H1 (cell line): ENCODE measurements at regions not wholly inside any gene's neighbourhood (a gene's known extent, or its start where the extent isn't known, plus 50 kb on each side); places are given as distances from the start of the nearest gene placed in this dataset.

Experiments used
- CHD7 ChIP-seq: fragments of 300-600 bp; sonication (generic); IDR thresholded peaks from 2 replicates; pipeline ENCODE4 v1.7.1; 2012; ENCODE audit warnings: low read length, moderate library complexity, mild to moderate bottlenecking, inconsistent platforms; ENCODE audit not compliant: insufficient replicate concordance
- HDAC2 ChIP-seq, 2 experiments: fragments of 300-600 bp in 1 of 2; sonication (generic) in 1 of 2; IDR thresholded peaks; 2 replicates each; pipeline ENCODE4 v1.6.1; 2011 to 2012; ENCODE audit warnings: low read depth in 2 of 2, low read length in 2 of 2, mild to moderate bottlenecking in 2 of 2, moderate library complexity in 2 of 2, borderline replicate concordance in 1 of 2, inconsistent platforms in 1 of 2
- KDM5A ChIP-seq: fragments of 200-600 bp; IDR thresholded peaks from 2 replicates; pipeline ENCODE4 v1.7.1; 2012; ENCODE audit warnings: mild to moderate bottlenecking, low read length, inconsistent platforms, mixed read lengths
- MAX ChIP-seq: IDR thresholded peaks from 2 replicates; pipeline ENCODE4 v1.6.1; 2012; ENCODE audit warnings: inconsistent platforms
- NRF1 ChIP-seq: IDR thresholded peaks from 2 replicates; pipeline ENCODE4 v1.6.1; 2011; ENCODE audit warnings: mild to moderate bottlenecking, low read depth, low read length, improper control_type of control experiment
- RFX5 ChIP-seq: IDR thresholded peaks from 2 replicates; pipeline ENCODE4 v1.6.1; 2011; ENCODE audit warnings: low read depth, low read length, improper control_type of control experiment, borderline replicate concordance
- RXRA ChIP-seq: IDR thresholded peaks from 2 replicates; pipeline ENCODE4 v1.6.1; 2011; ENCODE audit warnings: low read depth, mild to moderate bottlenecking, low read length, moderate library complexity; ENCODE audit not compliant: insufficient read depth
- SIN3A ChIP-seq, 2 experiments: IDR thresholded peaks in 1 of 2; conservative IDR thresholded peaks in 1 of 2; 2 replicates each; pipeline ENCODE4 v1.6.1; 2011 to 2012; ENCODE audit warnings: low read length in 2 of 2, improper control_type of control experiment in 1 of 2, low read depth in 1 of 2, mild to moderate bottlenecking in 1 of 2
- SIX5 ChIP-seq: IDR thresholded peaks from 2 replicates; pipeline ENCODE4 v1.6.1; 2011; ENCODE audit warnings: mild to moderate bottlenecking, low read depth, low read length
- TAF1 ChIP-seq: IDR thresholded peaks from 2 replicates; pipeline ENCODE4 v1.6.1; 2011; ENCODE audit warnings: mild to moderate bottlenecking, low read depth, low read length

- TF ChIP-seq CHD7 (no peak), RXRA (no peak), HDAC2 (IDR thresholded peaks at IDR 0.05; ENCODE audit: borderline replicate concordance in 1 of 2, low read depth in 2 of 2, low read length in 2 of 2) (no peak), SIN3A (conservative IDR thresholded peaks at IDR 0.05 in 1 of 2, IDR thresholded peaks at IDR 0.05 in 1 of 2; ENCODE audit: low read depth in 1 of 2, low read length in 2 of 2) (no peak), TAF1 (no peak), KDM5A (no peak), MAX (no peak), NRF1 (no peak), RFX5 (no peak), SIX5 (no peak)
These were observed 154.3 kb downstream of the GOLIM4 start (continued) for GRCh38 chr3:167941234-167941995.
